ENCODE measurements at regions not wholly inside any gene's neighbourhood (a gene's known extent, or its start where the extent isn't known, plus 50 kb on each side); places are given as distances from the start of the nearest gene placed in this dataset.
A peak's percentile ranks its signal among the peaks of the same experiment; 100 is the strongest.

DNA sequence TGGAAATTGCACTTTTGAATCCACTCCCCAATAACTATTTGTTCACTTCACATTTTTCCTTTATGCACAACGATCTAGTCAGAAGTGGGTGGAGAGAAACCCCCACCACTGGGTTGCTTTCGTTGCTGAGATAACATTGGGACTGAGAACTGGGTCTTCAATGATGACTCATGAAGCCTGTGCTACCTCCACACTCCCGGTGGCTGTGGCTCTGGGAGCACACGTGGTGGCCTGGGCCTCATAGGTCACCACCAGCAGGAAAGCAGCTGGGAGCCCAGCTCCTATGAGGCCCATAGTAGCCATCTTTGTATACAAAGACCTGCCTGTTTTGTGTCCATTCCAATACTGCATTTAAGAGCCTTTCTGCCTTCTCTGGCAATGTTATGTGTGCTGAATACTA is 178.0 kb upstream of the SASH1 start:
- no peak overlapping the region for H3K4me3 ChIP-seq (replicated peaks; ENCODE audit: insufficient read depth, low read length)
- DNase-seq (ENCODE audit: low read depth in 1 of 2, low spot score in 1 of 2) = no peak
- H3K27ac ChIP-seq (replicated peaks) = no peak overlapping the region
- TF ChIP-seq GABPA (IDR thresholded peaks at IDR 0.05; ENCODE audit: low read depth) (no peak), POLR2AphosphoS5 (IDR thresholded peaks at IDR 0.05; ENCODE audit: low read depth) (no peak), SPI1 (IDR thresholded peaks at IDR 0.05; ENCODE audit: borderline replicate concordance, low read depth) (no peak)
- TF ChIP-seq, protein P1, sequence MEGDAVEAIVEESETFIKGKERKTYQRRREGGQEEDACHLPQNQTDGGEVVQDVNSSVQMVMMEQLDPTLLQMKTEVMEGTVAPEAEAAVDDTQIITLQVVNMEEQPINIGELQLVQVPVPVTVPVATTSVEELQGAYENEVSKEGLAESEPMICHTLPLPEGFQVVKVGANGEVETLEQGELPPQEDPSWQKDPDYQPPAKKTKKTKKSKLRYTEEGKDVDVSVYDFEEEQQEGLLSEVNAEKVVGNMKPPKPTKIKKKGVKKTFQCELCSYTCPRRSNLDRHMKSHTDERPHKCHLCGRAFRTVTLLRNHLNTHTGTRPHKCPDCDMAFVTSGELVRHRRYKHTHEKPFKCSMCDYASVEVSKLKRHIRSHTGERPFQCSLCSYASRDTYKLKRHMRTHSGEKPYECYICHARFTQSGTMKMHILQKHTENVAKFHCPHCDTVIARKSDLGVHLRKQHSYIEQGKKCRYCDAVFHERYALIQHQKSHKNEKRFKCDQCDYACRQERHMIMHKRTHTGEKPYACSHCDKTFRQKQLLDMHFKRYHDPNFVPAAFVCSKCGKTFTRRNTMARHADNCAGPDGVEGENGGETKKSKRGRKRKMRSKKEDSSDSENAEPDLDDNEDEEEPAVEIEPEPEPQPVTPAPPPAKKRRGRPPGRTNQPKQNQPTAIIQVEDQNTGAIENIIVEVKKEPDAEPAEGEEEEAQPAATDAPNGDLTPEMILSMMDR (IDR thresholded peaks at IDR 0.05; ENCODE audit: insufficient read depth, low read length) = no peak
- TF ChIP-seq, protein P2, sequence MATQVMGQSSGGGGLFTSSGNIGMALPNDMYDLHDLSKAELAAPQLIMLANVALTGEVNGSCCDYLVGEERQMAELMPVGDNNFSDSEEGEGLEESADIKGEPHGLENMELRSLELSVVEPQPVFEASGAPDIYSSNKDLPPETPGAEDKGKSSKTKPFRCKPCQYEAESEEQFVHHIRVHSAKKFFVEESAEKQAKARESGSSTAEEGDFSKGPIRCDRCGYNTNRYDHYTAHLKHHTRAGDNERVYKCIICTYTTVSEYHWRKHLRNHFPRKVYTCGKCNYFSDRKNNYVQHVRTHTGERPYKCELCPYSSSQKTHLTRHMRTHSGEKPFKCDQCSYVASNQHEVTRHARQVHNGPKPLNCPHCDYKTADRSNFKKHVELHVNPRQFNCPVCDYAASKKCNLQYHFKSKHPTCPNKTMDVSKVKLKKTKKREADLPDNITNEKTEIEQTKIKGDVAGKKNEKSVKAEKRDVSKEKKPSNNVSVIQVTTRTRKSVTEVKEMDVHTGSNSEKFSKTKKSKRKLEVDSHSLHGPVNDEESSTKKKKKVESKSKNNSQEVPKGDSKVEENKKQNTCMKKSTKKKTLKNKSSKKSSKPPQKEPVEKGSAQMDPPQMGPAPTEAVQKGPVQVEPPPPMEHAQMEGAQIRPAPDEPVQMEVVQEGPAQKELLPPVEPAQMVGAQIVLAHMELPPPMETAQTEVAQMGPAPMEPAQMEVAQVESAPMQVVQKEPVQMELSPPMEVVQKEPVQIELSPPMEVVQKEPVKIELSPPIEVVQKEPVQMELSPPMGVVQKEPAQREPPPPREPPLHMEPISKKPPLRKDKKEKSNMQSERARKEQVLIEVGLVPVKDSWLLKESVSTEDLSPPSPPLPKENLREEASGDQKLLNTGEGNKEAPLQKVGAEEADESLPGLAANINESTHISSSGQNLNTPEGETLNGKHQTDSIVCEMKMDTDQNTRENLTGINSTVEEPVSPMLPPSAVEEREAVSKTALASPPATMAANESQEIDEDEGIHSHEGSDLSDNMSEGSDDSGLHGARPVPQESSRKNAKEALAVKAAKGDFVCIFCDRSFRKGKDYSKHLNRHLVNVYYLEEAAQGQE (IDR thresholded peaks at IDR 0.05; ENCODE audit: insufficient replicate concordance, low read depth) = no peak
- no peaks in the 10 kb centered on the region for H3K27me3 ChIP-seq (ENCODE audit: insufficient read depth, poor library complexity, severe bottlenecking)

DNA sequence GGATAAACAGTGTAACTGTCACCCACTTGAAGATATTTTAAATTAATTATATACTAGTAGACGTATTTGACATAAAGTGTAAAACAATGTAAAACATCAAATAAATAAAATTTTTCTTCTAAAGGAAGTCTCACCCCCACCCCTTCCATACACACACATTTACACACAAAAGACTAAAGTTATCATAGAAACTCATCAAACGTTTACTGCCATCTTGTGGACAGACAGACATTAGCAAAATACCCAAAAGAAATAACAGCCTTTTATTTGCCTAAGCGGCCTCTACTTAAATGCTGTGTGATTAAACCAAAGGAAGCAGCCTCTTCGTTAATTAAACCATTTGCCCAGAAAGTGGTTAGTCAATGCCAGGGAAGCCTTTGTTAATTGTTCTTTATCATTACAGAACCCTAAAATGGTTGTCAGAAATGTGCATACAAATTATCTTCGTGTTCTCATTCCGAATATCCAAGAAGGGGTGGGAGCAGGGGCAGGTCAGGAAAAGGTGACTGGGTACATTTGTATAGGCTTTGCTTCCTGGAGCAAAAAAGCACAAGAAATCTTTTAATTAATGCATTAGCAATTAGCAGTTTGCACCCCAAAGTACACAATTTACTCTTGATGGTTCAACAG is 176.2 kb upstream of the SASH1 start:
- Histone ChIP-seq H3K27ac (replicated peaks) (no peak overlapping the region), H3K4me3 (replicated peaks; ENCODE audit: insufficient read depth, low read length) (no peak overlapping the region), H3K27me3 (ENCODE audit: insufficient read depth, poor library complexity, severe bottlenecking) (no peaks in the 10 kb centered on the region)
- TF ChIP-seq, protein P1 (IDR thresholded peaks at IDR 0.05; ENCODE audit: insufficient read depth, low read length) = peak; percentile 32
- TF ChIP-seq POLR2AphosphoS5 (IDR thresholded peaks at IDR 0.05; ENCODE audit: low read depth) = no peak
- TF ChIP-seq, protein P2 (IDR thresholded peaks at IDR 0.05; ENCODE audit: insufficient replicate concordance, low read depth) = no peak
- DNase-seq (ENCODE audit: low read depth in 1 of 2, low spot score in 1 of 2) = no peak

DNA sequence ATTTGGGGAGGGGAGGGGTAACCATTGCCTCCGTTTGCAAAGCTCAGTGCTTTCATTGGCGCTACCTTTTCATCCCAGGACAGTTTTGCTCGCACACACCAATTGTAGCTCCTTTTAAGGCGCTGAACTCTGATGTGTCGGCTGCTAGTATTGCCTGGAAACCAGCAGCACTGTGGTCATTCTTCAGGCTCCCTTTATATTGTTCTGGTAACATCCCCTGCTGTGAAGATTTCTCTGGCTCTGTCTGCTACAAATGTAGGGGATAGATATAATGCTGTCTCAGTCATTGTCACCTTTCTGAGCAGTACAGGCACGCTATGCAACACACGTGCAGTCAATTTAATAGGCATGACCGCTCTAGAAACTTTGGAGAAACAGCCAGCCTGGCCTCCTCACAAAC is 172.9 kb upstream of the SASH1 start:
- no peak for DNase-seq (ENCODE audit: low read depth in 1 of 2, low spot score in 1 of 2)
- H3K4me3 ChIP-seq (replicated peaks; ENCODE audit: insufficient read depth, low read length) = no peak overlapping the region
- no peak overlapping the region for H3K27ac ChIP-seq (replicated peaks)
- TF ChIP-seq, protein P1 (IDR thresholded peaks at IDR 0.05; ENCODE audit: insufficient read depth, low read length) = no peak
- TF ChIP-seq SPI1 (IDR thresholded peaks at IDR 0.05; ENCODE audit: borderline replicate concordance, low read depth) = no peak
- TF ChIP-seq GABPA (IDR thresholded peaks at IDR 0.05; ENCODE audit: low read depth) = no peak
- no peak for TF ChIP-seq POLR2AphosphoS5 (IDR thresholded peaks at IDR 0.05; ENCODE audit: low read depth)
- TF ChIP-seq, protein P2 (IDR thresholded peaks at IDR 0.05; ENCODE audit: insufficient replicate concordance, low read depth) = no peak
- no peaks in the 10 kb centered on the region for H3K27me3 ChIP-seq (ENCODE audit: insufficient read depth, poor library complexity, severe bottlenecking)

Data from HL-60 (cell line).